HepG2 (cell line): ENCODE measurements at regions not wholly inside any gene's neighbourhood (a gene's known extent, or its start where the extent isn't known, plus 50 kb on each side); places are given as distances from the start of the nearest gene placed in this dataset.
A peak's percentile ranks its signal among the peaks of the same experiment; 100 is the strongest.

Experiments
- ARHGAP35 ChIP-seq: sonication (generic); formaldehyde crosslinking; IDR thresholded peaks from 2 replicates; pipeline ENCODE4 v1.9.0; 2022; ENCODE audit warnings: mild to moderate bottlenecking, inconsistent platforms, moderate library complexity, missing genetic modification reagents, borderline replicate concordance
- IRX3 ChIP-seq: sonication (generic); formaldehyde crosslinking; IDR thresholded peaks from 2 replicates; pipeline ENCODE4 v1.8.1; 2023; ENCODE audit warnings: mild to moderate bottlenecking, low read depth, missing genetic modification reagents, borderline replicate concordance
- KLF15 ChIP-seq: sonication (generic); formaldehyde crosslinking; IDR thresholded peaks from 2 replicates; pipeline ENCODE4 v1.8.1; 2023; ENCODE audit warnings: borderline replicate concordance, mild to moderate bottlenecking, inconsistent platforms, missing genetic modification reagents, mixed read lengths
- RCOR2 ChIP-seq: IDR thresholded peaks from 2 replicates; pipeline ENCODE4 v1.6.1; 2016; ENCODE audit warnings: missing biosample characterization, missing genetic modification reagents
- RELA ChIP-seq: sonication (generic); formaldehyde crosslinking; IDR thresholded peaks from 2 replicates; pipeline ENCODE4 v1.4.0; 2020; ENCODE audit warnings: missing genetic modification reagents
- SALL1 ChIP-seq: sonication (generic); formaldehyde crosslinking; IDR thresholded peaks from 2 replicates; pipeline ENCODE4 v1.8.0; 2022; ENCODE audit warnings: mild to moderate bottlenecking, missing genetic modification reagents
- TCF12 ChIP-seq, 2 experiments: fragments of 450-650 bp in 1 of 2; sonication (generic) in 1 of 2; formaldehyde crosslinking in 1 of 2; IDR thresholded peaks; 2 replicates each; pipeline versions ENCODE4 v1.6.1 to v1.8.0; 2017 to 2022; ENCODE audit warnings: antibody characterized with exemption in 1 of 2, mild to moderate bottlenecking in 1 of 2, missing genetic modification reagents in 1 of 2, moderate library complexity in 1 of 2
- ZBTB21 ChIP-seq: sonication (generic); formaldehyde crosslinking; IDR thresholded peaks from 2 replicates; pipeline ENCODE4 v1.4.0; 2020; ENCODE audit warnings: missing genetic modification reagents
- ZFP82 ChIP-seq: sonication (generic); formaldehyde crosslinking; IDR thresholded peaks from 2 replicates; pipeline ENCODE4 v1.5.1; 2020; ENCODE audit warnings: mild to moderate bottlenecking, missing genetic modification reagents, borderline replicate concordance
- ZNF556 ChIP-seq: sonication (generic); formaldehyde crosslinking; IDR thresholded peaks from 2 replicates; pipeline ENCODE4 v1.4.0; 2020; ENCODE audit warnings: mild to moderate bottlenecking, missing genetic modification reagents, borderline replicate concordance
- ZNF776 ChIP-seq: sonication (generic); formaldehyde crosslinking; IDR thresholded peaks from 2 replicates; pipeline ENCODE4 v1.4.0; 2020; ENCODE audit warnings: mild to moderate bottlenecking, missing genetic modification reagents
- ZNF780A ChIP-seq: sonication (generic); formaldehyde crosslinking; IDR thresholded peaks from 2 replicates; pipeline ENCODE4 v1.8.0; 2022; ENCODE audit warnings: mild to moderate bottlenecking, missing genetic modification reagents, moderate library complexity
- TF ChIP-seq, protein P1 (sequence below): IDR thresholded peaks from 2 replicates; pipeline ENCODE4 v1.6.1; 2016
- TF ChIP-seq, protein P2 (sequence below): sonication (generic); formaldehyde crosslinking; conservative IDR thresholded peaks from 2 replicates; pipeline ENCODE4 v1.8.1; 2023; ENCODE audit warnings: missing genetic modification reagents
- TF ChIP-seq, protein P3 (sequence below): sonication (generic); formaldehyde crosslinking; IDR thresholded peaks from 2 replicates; pipeline ENCODE4 v1.4.0; 2020; ENCODE audit warnings: mild to moderate bottlenecking, missing genetic modification reagents
- TF ChIP-seq, protein P4 (sequence below): sonication (generic); formaldehyde crosslinking; IDR thresholded peaks from 2 replicates; pipeline ENCODE4 v1.5.0; 2020; ENCODE audit warnings: mild to moderate bottlenecking, missing genetic modification reagents
- TF ChIP-seq, protein P5 (sequence below): sonication (generic); formaldehyde crosslinking; IDR thresholded peaks from 2 replicates; pipeline ENCODE4 v1.4.0; 2020; ENCODE audit warnings: low read depth, mild to moderate bottlenecking, missing genetic modification reagents
- TF ChIP-seq, protein P6 (sequence below): sonication (generic); formaldehyde crosslinking; IDR thresholded peaks from 2 replicates; pipeline ENCODE4 v1.8.0; 2022; ENCODE audit warnings: missing genetic modification reagents, mild to moderate bottlenecking, borderline replicate concordance
- TF ChIP-seq, protein P7 (sequence below): sonication (generic); formaldehyde crosslinking; IDR thresholded peaks from 2 replicates; pipeline ENCODE4 v1.4.0; 2020; ENCODE audit warnings: missing genetic modification reagents

DNA sequence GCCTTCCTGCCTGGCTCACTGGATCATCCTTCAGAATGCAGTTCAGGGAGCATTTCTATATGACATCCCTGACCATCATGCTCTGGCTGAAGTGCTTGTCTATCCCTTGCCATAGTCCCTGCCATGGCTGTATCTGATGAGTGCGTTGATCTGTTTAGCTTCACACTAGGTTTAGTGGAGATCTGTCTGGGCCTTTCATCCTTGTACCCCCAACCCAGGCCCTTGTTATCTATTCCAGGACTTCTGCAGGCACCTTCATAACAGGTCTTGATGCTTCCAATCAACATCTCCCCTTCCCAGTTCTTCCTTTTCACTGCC is 102.4 kb downstream of the QRSL1 start (continued):
- TF ChIP-seq ZNF780A (CRISPR knock-in tag), result 0 out of 2 replicates have a peak, but pooled peaks have one; percentile 83
- no peak for TF ChIP-seq ZFP82
- no peak for TF ChIP-seq ZBTB21 (CRISPR knock-in tag)
- TF ChIP-seq ZNF776 (CRISPR knock-in tag), result no peak
- TF ChIP-seq RELA (CRISPR knock-in tag), result no peak
- TF ChIP-seq, protein P1, sequence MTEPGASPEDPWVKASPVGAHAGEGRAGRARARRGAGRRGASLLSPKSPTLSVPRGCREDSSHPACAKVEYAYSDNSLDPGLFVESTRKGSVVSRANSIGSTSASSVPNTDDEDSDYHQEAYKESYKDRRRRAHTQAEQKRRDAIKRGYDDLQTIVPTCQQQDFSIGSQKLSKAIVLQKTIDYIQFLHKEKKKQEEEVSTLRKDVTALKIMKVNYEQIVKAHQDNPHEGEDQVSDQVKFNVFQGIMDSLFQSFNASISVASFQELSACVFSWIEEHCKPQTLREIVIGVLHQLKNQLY (CRISPR knock-in tag), result no peak
- TF ChIP-seq, protein P2, sequence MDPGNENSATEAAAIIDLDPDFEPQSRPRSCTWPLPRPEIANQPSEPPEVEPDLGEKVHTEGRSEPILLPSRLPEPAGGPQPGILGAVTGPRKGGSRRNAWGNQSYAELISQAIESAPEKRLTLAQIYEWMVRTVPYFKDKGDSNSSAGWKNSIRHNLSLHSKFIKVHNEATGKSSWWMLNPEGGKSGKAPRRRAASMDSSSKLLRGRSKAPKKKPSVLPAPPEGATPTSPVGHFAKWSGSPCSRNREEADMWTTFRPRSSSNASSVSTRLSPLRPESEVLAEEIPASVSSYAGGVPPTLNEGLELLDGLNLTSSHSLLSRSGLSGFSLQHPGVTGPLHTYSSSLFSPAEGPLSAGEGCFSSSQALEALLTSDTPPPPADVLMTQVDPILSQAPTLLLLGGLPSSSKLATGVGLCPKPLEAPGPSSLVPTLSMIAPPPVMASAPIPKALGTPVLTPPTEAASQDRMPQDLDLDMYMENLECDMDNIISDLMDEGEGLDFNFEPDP (CRISPR knock-in tag), result no peak
- no peak for TF ChIP-seq ARHGAP35
- TF ChIP-seq, protein P3, sequence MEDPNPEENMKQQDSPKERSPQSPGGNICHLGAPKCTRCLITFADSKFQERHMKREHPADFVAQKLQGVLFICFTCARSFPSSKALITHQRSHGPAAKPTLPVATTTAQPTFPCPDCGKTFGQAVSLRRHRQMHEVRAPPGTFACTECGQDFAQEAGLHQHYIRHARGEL, result no peak
- TF ChIP-seq RCOR2 (CRISPR knock-in tag), result 0 out of 2 replicates have a peak, but pooled peaks have one; percentile 5
- TF ChIP-seq SALL1 (CRISPR knock-in tag), result no peak
- TF ChIP-seq, protein P4, sequence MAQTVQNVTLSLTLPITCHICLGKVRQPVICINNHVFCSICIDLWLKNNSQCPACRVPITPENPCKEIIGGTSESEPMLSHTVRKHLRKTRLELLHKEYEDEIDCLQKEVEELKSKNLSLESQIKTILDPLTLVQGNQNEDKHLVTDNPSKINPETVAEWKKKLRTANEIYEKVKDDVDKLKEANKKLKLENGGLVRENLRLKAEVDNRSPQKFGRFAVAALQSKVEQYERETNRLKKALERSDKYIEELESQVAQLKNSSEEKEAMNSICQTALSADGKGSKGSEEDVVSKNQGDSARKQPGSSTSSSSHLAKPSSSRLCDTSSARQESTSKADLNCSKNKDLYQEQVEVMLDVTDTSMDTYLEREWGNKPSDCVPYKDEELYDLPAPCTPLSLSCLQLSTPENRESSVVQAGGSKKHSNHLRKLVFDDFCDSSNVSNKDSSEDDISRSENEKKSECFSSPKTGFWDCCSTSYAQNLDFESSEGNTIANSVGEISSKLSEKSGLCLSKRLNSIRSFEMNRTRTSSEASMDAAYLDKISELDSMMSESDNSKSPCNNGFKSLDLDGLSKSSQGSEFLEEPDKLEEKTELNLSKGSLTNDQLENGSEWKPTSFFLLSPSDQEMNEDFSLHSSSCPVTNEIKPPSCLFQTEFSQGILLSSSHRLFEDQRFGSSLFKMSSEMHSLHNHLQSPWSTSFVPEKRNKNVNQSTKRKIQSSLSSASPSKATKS, result 0 out of 2 replicates have a peak, but pooled peaks have one; percentile 2
- no peak for TF ChIP-seq KLF15
- TF ChIP-seq, protein P5, sequence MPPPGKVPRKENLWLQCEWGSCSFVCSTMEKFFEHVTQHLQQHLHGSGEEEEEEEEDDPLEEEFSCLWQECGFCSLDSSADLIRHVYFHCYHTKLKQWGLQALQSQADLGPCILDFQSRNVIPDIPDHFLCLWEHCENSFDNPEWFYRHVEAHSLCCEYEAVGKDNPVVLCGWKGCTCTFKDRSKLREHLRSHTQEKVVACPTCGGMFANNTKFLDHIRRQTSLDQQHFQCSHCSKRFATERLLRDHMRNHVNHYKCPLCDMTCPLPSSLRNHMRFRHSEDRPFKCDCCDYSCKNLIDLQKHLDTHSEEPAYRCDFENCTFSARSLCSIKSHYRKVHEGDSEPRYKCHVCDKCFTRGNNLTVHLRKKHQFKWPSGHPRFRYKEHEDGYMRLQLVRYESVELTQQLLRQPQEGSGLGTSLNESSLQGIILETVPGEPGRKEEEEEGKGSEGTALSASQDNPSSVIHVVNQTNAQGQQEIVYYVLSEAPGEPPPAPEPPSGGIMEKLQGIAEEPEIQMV (CRISPR knock-in tag), result no peak
- no peak for TF ChIP-seq TCF12 (IDR thresholded peaks at IDR 0.05)
- no peak for TF ChIP-seq TCF12 (CRISPR knock-in tag; IDR thresholded peaks at IDR 0.05)
- TF ChIP-seq, protein P6, sequence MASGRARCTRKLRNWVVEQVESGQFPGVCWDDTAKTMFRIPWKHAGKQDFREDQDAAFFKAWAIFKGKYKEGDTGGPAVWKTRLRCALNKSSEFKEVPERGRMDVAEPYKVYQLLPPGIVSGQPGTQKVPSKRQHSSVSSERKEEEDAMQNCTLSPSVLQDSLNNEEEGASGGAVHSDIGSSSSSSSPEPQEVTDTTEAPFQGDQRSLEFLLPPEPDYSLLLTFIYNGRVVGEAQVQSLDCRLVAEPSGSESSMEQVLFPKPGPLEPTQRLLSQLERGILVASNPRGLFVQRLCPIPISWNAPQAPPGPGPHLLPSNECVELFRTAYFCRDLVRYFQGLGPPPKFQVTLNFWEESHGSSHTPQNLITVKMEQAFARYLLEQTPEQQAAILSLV (CRISPR knock-in tag), result 0 out of 2 replicates have a peak, but pooled peaks have one; percentile 7
- TF ChIP-seq, protein P7, sequence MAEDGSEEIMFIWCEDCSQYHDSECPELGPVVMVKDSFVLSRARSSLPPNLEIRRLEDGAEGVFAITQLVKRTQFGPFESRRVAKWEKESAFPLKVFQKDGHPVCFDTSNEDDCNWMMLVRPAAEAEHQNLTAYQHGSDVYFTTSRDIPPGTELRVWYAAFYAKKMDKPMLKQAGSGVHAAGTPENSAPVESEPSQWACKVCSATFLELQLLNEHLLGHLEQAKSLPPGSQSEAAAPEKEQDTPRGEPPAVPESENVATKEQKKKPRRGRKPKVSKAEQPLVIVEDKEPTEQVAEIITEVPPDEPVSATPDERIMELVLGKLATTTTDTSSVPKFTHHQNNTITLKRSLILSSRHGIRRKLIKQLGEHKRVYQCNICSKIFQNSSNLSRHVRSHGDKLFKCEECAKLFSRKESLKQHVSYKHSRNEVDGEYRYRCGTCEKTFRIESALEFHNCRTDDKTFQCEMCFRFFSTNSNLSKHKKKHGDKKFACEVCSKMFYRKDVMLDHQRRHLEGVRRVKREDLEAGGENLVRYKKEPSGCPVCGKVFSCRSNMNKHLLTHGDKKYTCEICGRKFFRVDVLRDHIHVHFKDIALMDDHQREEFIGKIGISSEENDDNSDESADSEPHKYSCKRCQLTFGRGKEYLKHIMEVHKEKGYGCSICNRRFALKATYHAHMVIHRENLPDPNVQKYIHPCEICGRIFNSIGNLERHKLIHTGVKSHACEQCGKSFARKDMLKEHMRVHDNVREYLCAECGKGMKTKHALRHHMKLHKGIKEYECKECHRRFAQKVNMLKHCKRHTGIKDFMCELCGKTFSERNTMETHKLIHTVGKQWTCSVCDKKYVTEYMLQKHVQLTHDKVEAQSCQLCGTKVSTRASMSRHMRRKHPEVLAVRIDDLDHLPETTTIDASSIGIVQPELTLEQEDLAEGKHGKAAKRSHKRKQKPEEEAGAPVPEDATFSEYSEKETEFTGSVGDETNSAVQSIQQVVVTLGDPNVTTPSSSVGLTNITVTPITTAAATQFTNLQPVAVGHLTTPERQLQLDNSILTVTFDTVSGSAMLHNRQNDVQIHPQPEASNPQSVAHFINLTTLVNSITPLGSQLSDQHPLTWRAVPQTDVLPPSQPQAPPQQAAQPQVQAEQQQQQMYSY (CRISPR knock-in tag), result no peak
- 0 out of 2 replicates have a peak, but pooled peaks have one; percentile 6 for TF ChIP-seq ZNF556 (CRISPR knock-in tag)
- TF ChIP-seq IRX3 (CRISPR knock-in tag), result no peak
